Subcutaneous abdominal adipose tissue (tissue), 5 donors: ENCODE measurements at regions not wholly inside any gene's neighbourhood (a gene's known extent, or its start where the extent isn't known, plus 50 kb on each side); places are given as distances from the start of the nearest gene placed in this dataset.

ENCODE experiments used
- H3K27ac ChIP-seq: one replicate; pipeline ENCODE4 v1.7.0; 2013; ENCODE audit warnings: low read depth, mild to moderate bottlenecking, inconsistent platforms, low read length, moderate library complexity
- H3K27me3 ChIP-seq, 5 donors: one replicate each; pipeline ENCODE4 v1.7.0; 2013; ENCODE audit warnings: low read length in 5 of 5, inconsistent platforms in 1 of 5; ENCODE audit not compliant: control insufficient read depth in 5 of 5, insufficient read depth in 4 of 5
- H3K36me3 ChIP-seq, 5 donors: one replicate each; pipeline ENCODE4 v1.7.0; 2013; ENCODE audit warnings: low read length in 5 of 5; ENCODE audit not compliant: control insufficient read depth in 5 of 5, insufficient read depth in 5 of 5
- H3K4me1 ChIP-seq, 5 donors: one replicate each; pipeline ENCODE4 v1.7.0; 2013; ENCODE audit warnings: low read length in 5 of 5, mild to moderate bottlenecking in 3 of 5, moderate library complexity in 1 of 5; ENCODE audit not compliant: control insufficient read depth in 5 of 5, insufficient read depth in 5 of 5
- H3K4me3 ChIP-seq, 5 donors: one replicate each; pipeline ENCODE4 v1.7.0; 2013; ENCODE audit warnings: low read length in 5 of 5, low read depth in 1 of 5
- H3K9ac ChIP-seq, 5 donors: one replicate each; pipeline ENCODE4 v1.7.0; 2013; ENCODE audit warnings: low read length in 5 of 5, mild to moderate bottlenecking in 4 of 5, moderate library complexity in 3 of 5
- H3K9me3 ChIP-seq, 5 donors: one replicate each; pipeline ENCODE4 v1.7.0; 2013; ENCODE audit warnings: low read length in 5 of 5; ENCODE audit not compliant: control insufficient read depth in 5 of 5
- donor health status: healthy.
- donor health status: healthy.
- donor health status: healthy.
- donor health status: healthy.
- donor health status: healthy.

DNA sequence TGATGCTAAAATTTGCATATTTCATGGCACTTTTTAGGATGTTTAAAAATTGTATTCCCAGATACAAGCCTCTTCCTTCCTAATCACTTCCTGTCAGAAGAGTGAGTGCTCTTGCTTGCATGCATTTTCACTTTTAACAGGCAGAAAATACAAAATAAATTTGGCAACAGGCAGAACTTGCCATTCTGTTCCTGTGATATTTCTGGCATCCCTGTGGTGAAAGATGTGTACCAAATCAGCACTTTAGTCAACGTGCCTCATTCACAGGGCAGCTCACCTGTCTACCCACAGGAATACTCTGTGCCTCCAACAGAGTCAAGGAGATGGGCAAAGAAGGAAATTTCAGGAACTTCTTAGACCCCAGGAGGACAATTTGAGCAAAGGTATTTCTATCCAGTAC is 360.9 kb downstream of the AKAIN1 start:
- no peaks in the 10 kb centered on the region for H3K4me1 ChIP-seq
- H3K36me3 ChIP-seq: no peaks in the 10 kb centered on the region
- H3K9ac ChIP-seq: no peak overlapping the region
- H3K27ac ChIP-seq: no peak overlapping the region
- H3K27me3 ChIP-seq: no peaks in the 10 kb centered on the region
- H3K4me3 ChIP-seq: no peak overlapping the region
- H3K9me3 ChIP-seq: no peaks in the 10 kb centered on the region

DNA sequence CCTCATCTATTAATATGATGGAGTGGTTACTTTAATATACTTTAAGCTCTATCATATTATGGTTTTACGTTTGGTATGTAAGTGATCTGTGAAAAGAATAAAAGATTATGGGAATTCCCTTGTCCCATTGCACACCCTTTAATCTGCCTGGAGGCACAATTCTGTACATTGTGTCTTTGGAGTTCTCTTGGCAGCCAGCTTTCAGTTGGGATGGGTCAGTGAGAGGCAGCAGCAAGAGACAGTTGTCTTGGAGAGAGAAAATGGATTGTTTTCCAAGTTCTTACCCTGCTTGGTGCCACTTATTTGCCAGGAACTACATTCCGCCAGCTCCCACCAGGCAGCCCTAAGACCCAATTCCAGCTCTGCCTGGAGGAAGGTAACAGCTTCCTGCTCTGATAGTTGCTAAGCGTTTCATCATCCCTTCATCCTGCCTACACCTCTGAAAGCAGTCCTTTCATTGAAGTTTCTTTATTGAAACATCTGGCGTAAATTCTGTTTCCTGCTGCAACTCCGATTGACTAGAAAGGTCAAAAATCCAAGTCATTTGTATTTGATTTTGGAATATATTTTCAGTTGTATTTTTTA is 365.2 kb downstream of the AKAIN1 start:
- H3K27ac ChIP-seq: no peak overlapping the region
- H3K4me1 ChIP-seq: no peaks in the 10 kb centered on the region
- no peak overlapping the region for H3K4me3 ChIP-seq
- H3K27me3 ChIP-seq: no peaks in the 10 kb centered on the region
- H3K36me3 ChIP-seq: no peaks in the 10 kb centered on the region
- no peaks in the 10 kb centered on the region for H3K9me3 ChIP-seq
- H3K9ac ChIP-seq: no peak overlapping the region

DNA sequence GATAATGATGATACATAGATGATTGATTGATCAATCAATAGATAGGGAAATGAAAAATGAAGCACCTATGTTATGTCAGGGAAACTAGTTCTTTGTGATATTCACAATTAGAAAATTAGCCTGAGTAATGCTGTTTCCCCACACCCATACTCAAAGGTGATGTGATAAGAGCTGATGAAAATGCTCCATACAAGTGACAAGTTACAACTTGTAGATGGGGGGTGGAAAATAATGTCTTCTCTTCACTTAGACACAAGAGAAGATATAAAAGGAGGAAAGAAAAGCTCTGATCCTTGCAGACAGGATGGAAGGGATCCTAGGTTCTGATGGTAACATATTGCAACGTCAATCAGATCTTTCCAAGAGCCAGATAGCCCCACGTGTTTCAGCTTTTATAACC is 365.9 kb downstream of the AKAIN1 start:
- Histone ChIP-seq H3K9me3 (no peaks in the 10 kb centered on the region), H3K27ac (no peak overlapping the region), H3K27me3 (no peaks in the 10 kb centered on the region), H3K36me3 (no peaks in the 10 kb centered on the region), H3K4me3 (no peak overlapping the region), H3K9ac (no peak overlapping the region), H3K4me1 (no peaks in the 10 kb centered on the region)

DNA sequence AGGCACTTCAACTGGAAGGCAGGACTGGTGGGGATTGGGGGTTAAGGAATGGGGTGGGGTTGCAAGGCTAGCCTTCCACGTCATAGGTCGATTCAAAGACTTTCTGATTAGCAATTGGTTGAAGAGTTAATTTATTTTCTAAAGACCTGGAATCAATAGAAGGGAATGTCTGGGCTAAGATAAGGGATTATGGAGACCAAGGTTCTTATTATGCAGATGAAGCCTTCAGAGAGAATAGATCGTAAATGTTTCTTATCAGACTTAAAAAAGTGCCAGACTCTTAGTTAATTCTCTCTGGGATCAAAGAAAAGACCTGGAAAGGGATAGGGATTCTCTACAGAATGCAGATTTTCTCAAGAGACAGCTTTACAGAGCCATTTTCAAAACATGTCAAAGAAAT is 368.0 kb upstream of the DLGAP1 start:
- no peaks in the 10 kb centered on the region for H3K27me3 ChIP-seq
- no peak overlapping the region for H3K27ac ChIP-seq
- H3K36me3 ChIP-seq: no peaks in the 10 kb centered on the region
- no peak overlapping the region for H3K4me3 ChIP-seq
- no peaks in the 10 kb centered on the region for H3K4me1 ChIP-seq
- H3K9ac ChIP-seq: no peak overlapping the region
- no peaks in the 10 kb centered on the region for H3K9me3 ChIP-seq

DNA sequence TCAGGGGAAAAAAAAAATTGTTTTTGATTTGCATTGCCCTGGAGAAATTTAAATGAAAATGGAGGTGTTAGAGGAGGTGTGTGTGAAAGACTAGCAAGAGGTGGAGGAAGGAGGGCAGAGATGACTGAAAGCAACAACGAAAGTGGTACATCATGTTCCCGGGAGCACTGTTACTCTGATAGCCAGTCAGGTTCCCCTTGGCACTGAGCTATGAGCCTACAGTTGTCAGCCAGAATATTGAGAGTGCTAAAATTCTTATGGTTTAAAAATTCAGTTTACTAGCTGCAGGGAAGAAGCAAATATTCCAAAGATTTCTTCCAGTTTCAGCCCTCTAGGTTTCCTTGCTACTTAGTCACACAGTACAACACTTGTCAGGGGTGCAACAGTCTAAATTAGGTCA is 366.7 kb upstream of the DLGAP1 start:
- H3K4me3 ChIP-seq: no peak overlapping the region
- no peak overlapping the region for H3K27ac ChIP-seq
- H3K9me3 ChIP-seq: no peaks in the 10 kb centered on the region
- no peaks in the 10 kb centered on the region for H3K36me3 ChIP-seq
- H3K4me1 ChIP-seq: no peaks in the 10 kb centered on the region
- no peak overlapping the region for H3K9ac ChIP-seq
- no peaks in the 10 kb centered on the region for H3K27me3 ChIP-seq

- no peak overlapping the region for H3K4me3 ChIP-seq
- no peak overlapping the region for H3K27ac ChIP-seq
- H3K4me1 ChIP-seq: no peaks in the 10 kb centered on the region
- H3K27me3 ChIP-seq: no peaks in the 10 kb centered on the region
- H3K9ac ChIP-seq: no peak overlapping the region
- H3K9me3 ChIP-seq: peaks cover 0 to 4% (median 0%) of the 10 kb centered on the region in 5 donors
- no peaks in the 10 kb centered on the region for H3K36me3 ChIP-seq
Measured at GRCh38 chr18:4817665-4818064, 362.6 kb upstream of the DLGAP1 start.

- H3K9ac ChIP-seq: no peak overlapping the region
- H3K4me3 ChIP-seq: no peak overlapping the region
- H3K9me3 ChIP-seq: peaks cover 0 to 4% (median 0%) of the 10 kb centered on the region in 5 donors
- H3K27me3 ChIP-seq: no peaks in the 10 kb centered on the region
- H3K4me1 ChIP-seq: no peaks in the 10 kb centered on the region
- no peaks in the 10 kb centered on the region for H3K36me3 ChIP-seq
- no peak overlapping the region for H3K27ac ChIP-seq
Measured at GRCh38 chr18:4813708-4814107, 358.6 kb upstream of the DLGAP1 start.

GRCh38 chr18:4808891-4809290 is 353.8 kb upstream of the DLGAP1 start:
- no peak overlapping the region for H3K4me3 ChIP-seq
- no peaks in the 10 kb centered on the region for H3K27me3 ChIP-seq
- H3K9me3 ChIP-seq: peaks cover 0 to 5% (median 2%) of the 10 kb centered on the region in 5 donors
- H3K9ac ChIP-seq: no peak overlapping the region
- H3K27ac ChIP-seq: no peak overlapping the region
- no peaks in the 10 kb centered on the region for H3K4me1 ChIP-seq
- no peaks in the 10 kb centered on the region for H3K36me3 ChIP-seq

GRCh38 chr18:4807604-4808293 is 352.6 kb upstream of the DLGAP1 start:
- Histone ChIP-seq H3K27ac (no peak overlapping the region), H3K4me1 (no peaks in the 10 kb centered on the region), H3K27me3 (no peaks in the 10 kb centered on the region)

GRCh38 chr18:4806331-4806730 is 351.2 kb upstream of the DLGAP1 start:
- Histone ChIP-seq H3K27me3 (no peaks in the 10 kb centered on the region), H3K4me1 (no peaks in the 10 kb centered on the region), H3K36me3 (no peaks in the 10 kb centered on the region), H3K9me3 (peaks cover 0 to 16% (median 11%) of the 10 kb centered on the region in 5 donors), H3K9ac (no peak overlapping the region), H3K27ac (no peak overlapping the region), H3K4me3 (no peak overlapping the region)

More at GRCh38 chr18:4807604-4808293, 352.6 kb upstream of the DLGAP1 start:
- Histone ChIP-seq H3K36me3 (no peaks in the 10 kb centered on the region), H3K9me3 (peaks cover 0 to 11% (median 6%) of the 10 kb centered on the region in 5 donors), H3K9ac (no peak overlapping the region), H3K4me3 (no peak overlapping the region)
